ENCODE measurements at regions not wholly inside any gene's neighbourhood (a gene's known extent, or its start where the extent isn't known, plus 50 kb on each side); places are given as distances from the start of the nearest gene placed in this dataset.

- TF ChIP-seq E4F1 (IDR thresholded peaks at IDR 0.05; ENCODE audit: borderline replicate concordance, partially characterized antibody) (no peak), CTCF (IDR thresholded peaks at IDR 0.05 in 2 of 3, conservative IDR thresholded peaks at IDR 0.05 in 1 of 3; ENCODE audit: control insufficient read depth in 2 of 3, extremely low read depth in 1 of 3, insufficient read depth in 1 of 3, low read depth in 3 of 3, low read length in 3 of 3) (no peak), POLR2A (IDR thresholded peaks at IDR 0.05; ENCODE audit: low read depth, low read length) (no peak), NR2F1 (conservative IDR thresholded peaks at IDR 0.05) (no peak), PKNOX1 (IDR thresholded peaks at IDR 0.05) (no peak), MEF2B (IDR thresholded peaks at IDR 0.05; ENCODE audit: partially characterized antibody, poor library complexity, severe bottlenecking) (no peak), SREBF1 (IDR thresholded peaks at IDR 0.05; ENCODE audit: low read length) (no peak), CHD1 (IDR thresholded peaks at IDR 0.05; ENCODE audit: low read depth, low read length) (no peak), MTA2 (IDR thresholded peaks at IDR 0.05; ENCODE audit: low read depth) (no peak), SIN3A (IDR thresholded peaks at IDR 0.05; ENCODE audit: low read depth, low read length) (no peak), EZH2 (IDR thresholded peaks at IDR 0.05; ENCODE audit: borderline replicate concordance, control insufficient read depth, low read depth, low read length) (no peak), CUX1 (IDR thresholded peaks at IDR 0.05; ENCODE audit: insufficient replicate concordance, low read depth, low read length) (no peak)
These were observed 104.5 kb upstream of the ZPBP start (continued) for GRCh38 chr7:50197549-50197948.

Data from GM12878 (cell line).